NCI-H2227 treated with DMSO at 0.1 percent for 48 hours (cell line): ENCODE measurements at regions not wholly inside any gene's neighbourhood (a gene's known extent, or its start where the extent isn't known, plus 50 kb on each side); places are given as distances from the start of the nearest gene placed in this dataset.
"Not testable (repeated sequence)": the region's sequence is repeated elsewhere in the genome, so short reads cannot be mapped to it uniquely, and the experiment has no call there.

Experiments
- DNase-seq: peaks from one replicate; lab custom pipeline; 2025; lab: John Stamatoyannopoulos, UW

DNA sequence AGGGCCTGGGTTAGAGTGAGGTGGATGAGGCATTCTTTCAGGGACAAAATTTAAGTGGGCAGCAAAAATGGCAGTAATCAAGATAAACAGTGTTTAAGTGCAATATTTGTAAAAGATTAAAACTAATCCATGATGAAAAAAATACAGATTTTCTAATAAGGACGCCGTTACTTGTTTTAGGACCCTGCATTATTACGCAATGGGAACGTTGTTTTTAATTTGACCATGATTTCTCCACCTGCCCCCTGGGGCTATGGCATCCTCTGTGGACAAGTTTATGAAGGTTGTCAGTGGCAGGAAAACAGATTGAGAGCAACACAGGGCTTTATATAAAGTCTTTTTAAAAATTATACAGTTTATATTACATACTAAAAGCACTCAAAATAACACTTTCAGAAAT lies 380.6 kb upstream of the PHF14 start:
- no peak for DNase-seq

DNA sequence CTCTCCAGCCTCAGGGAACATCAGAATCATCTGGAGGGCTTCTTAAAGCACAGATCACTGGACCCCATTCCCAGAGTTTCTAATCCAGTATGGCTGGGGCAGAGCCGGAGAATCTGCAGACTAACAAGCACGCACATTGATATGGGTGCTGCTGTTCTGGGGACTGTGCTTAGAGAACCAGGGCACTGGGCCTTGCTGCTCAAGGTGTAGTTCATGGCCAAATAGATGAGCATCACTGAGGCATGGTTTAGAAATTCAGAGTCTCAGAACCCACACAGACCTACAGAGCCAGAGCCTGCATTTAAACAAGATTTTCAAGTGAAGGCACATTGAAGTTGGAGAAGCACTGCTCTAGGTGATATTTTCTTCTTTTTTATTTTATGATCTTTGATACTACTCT lies 376.8 kb upstream of the PHF14 start:
- no peak for DNase-seq

DNA sequence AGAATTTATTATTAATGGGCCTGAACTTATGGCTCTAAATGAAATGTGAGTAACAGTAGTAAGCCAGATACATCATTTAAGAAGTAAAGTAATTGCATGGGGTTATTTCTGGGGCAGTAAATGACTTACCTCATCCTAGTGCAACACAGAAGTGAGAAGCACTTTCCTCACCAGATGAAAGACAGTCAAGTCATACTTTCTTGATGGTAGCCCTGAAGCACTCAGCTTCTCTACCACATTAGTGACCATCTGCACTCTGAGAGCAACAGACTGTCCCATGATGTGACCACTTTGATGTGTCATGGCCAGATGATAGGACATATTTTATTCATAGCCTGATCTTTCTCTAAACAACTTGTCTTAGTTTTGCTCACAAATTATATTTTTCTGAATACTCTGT lies 369.5 kb upstream of the PHF14 start:
- no peak for DNase-seq

GRCh38 chr7:10612950-10613349 lies 360.7 kb upstream of the PHF14 start:
- no peak for DNase-seq

GRCh38 chr7:10618953-10619352 lies 354.7 kb upstream of the PHF14 start:
- DNase-seq, result no peak

- DNase-seq, result no peak
These were observed 341.0 kb upstream of the PHF14 start for GRCh38 chr7:10632712-10633111.

- no peak for DNase-seq
These were observed 339.4 kb upstream of the PHF14 start for GRCh38 chr7:10634239-10634638.

DNA sequence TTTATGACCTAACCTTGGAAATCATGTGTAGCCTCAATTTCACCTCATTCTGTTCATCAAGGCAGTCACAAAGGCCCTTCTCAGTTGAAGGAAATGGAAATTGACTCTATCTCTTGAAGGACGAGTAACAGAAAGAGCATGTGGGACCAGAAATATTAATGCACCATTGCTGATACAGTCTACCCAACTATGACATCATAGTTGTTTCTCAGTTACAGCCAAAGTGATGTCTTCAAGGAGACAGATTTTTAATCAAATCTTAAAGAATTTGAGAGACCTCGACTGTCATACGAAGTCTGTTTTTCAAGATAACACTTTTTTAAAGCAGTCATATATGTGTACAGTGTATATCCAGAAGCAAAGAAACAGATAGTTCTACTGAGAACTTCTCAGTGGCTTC lies 335.7 kb upstream of the PHF14 start:
- no peak for DNase-seq

DNA sequence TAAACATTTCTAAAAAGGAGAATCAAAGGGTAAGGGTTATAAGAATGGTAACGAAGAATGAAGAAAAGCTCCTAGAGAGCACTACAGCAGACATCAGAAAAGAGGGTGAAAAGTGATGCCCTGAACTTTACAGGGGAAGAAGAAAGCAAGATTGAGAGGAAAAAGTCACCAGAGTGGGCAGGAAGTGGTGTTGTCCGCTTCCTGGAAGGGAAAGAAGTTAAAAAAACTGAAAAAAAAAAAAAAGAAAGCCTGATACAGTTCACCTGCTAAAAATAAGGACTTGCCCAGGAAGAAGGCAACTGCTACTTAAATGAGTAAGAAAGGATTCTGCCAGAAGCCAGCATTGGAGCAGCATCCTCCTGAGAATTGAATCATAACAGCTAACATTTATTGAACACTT lies 330.1 kb upstream of the PHF14 start:
- DNase-seq, result no peak

- no peak for DNase-seq
These were observed 328.8 kb upstream of the PHF14 start for GRCh38 chr7:10644849-10645248.

DNA sequence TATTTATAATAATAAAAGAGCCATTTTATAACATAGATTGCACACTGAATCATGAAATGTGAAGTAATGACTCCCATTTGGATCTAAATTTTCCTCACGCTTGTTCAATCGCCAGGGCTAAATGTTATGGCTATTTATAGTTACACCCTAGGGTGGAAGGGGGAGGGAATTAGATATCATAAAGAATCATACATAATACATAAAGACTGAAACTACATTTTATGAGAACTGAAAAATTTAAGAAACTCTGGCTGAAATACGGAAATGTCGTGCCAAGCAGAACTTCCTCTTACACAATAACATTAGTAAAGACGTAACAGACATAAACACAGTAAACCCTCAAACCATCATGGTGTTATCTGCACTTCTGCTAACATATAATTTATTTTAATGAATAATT lies 327.5 kb upstream of the PHF14 start:
- DNase-seq, result no peak

GRCh38 chr7:10648289-10648688 lies 325.4 kb upstream of the PHF14 start:
- DNase-seq, result no peak

DNA sequence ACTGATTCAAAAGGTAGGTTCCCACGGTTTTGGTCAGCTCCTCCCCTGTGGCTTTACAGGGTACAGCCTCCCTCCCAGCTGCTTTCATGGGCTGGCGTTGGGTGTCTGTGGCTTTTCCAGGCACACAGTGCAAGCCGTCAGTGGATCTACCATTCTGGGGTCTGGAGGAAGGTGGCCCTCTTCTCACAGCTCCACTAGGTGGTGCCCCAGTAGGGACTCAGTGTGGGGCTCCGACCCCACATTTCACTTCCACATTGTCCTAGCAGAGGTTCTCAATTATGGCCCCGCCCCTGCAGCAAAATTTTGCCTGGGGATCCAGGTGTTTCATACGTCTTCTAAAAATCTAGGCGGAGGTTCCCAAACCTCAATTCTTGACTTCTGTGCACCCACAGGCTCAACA lies 324.6 kb upstream of the PHF14 start:
- not testable (repeated sequence) for DNase-seq

DNA sequence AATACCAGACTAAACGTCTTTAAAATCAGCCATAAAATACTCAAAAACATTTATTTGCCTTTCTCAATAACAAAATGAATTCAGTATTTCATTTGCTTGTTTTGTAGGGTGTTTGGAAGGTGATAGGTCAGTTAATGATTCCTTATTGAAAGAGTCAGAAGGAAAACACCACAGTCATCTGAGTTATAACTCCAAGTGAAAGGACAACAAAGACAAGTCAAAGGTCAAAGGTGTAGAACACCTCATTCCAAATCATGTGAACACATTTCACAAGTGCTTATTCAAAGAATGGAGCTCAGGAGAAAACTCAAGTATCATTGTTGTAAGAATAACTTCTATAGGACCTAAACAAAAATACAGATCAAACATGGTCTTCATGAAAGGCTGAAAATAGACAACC lies 318.6 kb upstream of the PHF14 start:
- DNase-seq, result no peak

- no peak for DNase-seq
These were observed 316.5 kb upstream of the PHF14 start for GRCh38 chr7:10657201-10657600.

- no peak for DNase-seq
These were observed 315.8 kb upstream of the PHF14 start for GRCh38 chr7:10657837-10658236.

GRCh38 chr7:10662491-10662890 lies 311.2 kb upstream of the PHF14 start:
- no peak for DNase-seq

GRCh38 chr7:10662982-10663884 lies 310.4 kb upstream of the PHF14 start:
- no peak for DNase-seq

DNA sequence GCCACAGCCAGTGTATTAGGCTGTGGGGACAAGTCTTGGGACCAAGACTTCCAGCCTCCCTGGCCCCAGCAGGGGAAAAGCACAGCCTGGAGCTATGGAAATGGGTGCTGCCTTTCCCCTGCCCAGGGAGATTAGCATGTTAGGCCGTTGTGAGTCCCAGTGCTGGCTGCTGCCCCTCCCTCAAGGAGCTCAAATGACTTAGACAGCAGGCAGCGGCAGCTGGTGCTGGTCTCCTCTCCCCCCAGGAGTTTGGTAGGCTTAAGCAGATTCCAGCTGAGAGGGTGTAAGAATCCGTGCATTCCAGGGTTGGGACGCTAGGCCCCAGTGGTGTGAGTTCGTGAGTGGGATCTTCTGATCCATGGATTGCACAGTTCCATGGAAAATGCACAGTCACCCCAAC lies 301.5 kb upstream of the PHF14 start:
- DNase-seq, result no peak

DNA sequence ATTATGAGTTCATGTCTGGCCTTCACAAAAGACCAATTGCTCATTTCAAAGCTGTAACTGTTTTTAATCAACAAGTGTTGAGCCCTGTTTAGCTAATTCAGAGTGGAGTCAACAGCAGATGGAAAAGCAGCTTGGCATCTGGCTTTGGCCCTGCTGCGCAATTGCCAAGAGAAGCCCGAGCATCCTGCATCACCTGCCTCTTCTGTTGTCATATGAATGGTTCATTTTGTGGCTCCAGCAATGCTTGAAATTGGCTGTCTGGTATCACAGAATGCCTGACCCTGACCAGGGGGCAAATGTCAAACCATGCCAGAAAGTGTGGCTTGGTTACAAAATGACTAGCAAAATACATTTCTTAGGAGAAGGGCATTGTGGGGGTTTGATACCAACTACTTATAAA lies 296.5 kb upstream of the PHF14 start:
- no peak for DNase-seq

DNA sequence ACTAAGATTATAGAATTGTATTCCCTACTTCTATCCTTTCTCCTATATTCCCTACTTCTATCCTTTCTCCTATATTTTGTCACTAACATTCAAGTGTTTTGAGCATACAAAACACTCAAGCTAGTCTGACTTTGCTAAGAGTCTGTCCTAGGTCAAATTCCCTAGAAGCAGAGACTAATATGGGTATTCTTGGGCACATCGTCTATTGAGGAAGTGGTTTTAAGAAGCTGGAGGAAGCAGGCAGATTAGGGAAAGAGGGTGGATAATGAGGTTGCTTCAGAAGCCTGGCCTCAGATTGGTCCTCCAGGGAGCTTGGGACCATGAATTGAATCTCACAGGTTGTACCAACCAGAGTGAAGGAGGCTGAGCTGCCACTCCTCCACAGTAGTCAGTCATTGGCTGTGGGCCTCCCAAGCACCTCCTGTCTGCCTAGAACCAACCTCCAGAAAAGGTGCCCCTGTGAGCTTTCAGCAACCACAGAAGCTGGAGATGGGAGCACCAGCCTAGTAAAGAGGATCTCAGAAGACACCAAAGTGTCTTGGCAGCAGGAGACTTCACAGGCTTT lies 295.9 kb upstream of the PHF14 start:
- no peak for DNase-seq

GRCh38 chr7:10684606-10685005 lies 289.1 kb upstream of the PHF14 start:
- DNase-seq, result no peak

DNA sequence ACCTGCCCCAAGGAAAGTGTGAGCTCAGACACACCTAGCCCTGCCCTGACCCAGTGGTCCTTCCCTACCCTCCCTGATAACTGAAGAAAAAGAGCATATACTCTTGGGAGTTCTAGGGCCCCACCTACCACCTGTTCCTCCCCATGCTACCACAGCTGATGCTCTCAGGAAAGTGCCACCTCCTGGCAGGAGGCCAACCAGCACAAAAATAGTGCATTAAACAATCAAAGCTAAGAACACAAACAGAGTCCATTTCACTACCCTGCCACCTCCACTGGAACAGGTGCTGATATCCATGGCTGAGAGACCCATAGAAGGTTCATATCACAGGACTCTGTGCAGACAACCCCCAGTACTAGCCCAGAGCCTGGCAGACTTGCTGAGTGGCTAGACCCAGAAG lies 288.6 kb upstream of the PHF14 start:
- DNase-seq, result no peak

DNA sequence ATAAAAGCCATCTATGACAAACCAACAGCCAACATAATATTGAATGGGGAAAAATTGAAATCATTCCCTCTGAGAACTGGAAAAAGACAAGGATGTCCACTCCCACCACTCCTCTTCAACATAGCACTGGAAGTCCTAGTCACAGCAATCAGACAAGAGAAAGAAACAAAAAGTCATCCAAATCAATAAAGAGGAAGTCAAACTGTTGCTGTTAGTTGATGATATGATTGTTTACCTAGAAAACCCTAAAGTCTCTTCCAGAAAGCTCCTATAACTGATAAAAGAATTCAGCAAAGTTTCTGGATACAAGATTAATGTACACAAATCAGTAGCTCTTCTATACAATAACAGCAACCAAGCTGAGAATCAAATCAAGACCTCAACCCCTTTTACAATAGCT lies 285.1 kb upstream of the PHF14 start:
- no peak for DNase-seq
